ENCODE measurements at regions not wholly inside any gene's neighbourhood (a gene's known extent, or its start where the extent isn't known, plus 50 kb on each side); places are given as distances from the start of the nearest gene placed in this dataset.

GRCh38 chr3:41000471-41000870 is 198.8 kb upstream of the CTNNB1 start:
- Histone ChIP-seq H3K79me2 (ENCODE audit: insufficient read depth, low read length) (no peaks in the 10 kb centered on the region), H3K4me3 (ENCODE audit: low read depth in 1 of 2, low read length in 2 of 2) (no peak overlapping the region), H3K9me3 (ENCODE audit: insufficient read depth, low read length, severe bottlenecking) (no peaks in the 10 kb centered on the region), H3K27ac (ENCODE audit: low read length) (no peak overlapping the region), H3K4me1 (ENCODE audit: insufficient read depth, low read length) (no peaks in the 10 kb centered on the region), H4K20me1 (ENCODE audit: insufficient read depth, low read length) (0 out of 2 replicates have a peak, but pooled peaks cover 2% of the 10 kb centered on the region), H3K4me2 (ENCODE audit: insufficient read depth, low read length) (no peak overlapping the region), H3K9ac (ENCODE audit: low read depth, low read length) (no peak overlapping the region), H3K36me3 (ENCODE audit: insufficient read depth, low read length) (no peaks in the 10 kb centered on the region), H3K27me3 (ENCODE audit: insufficient read depth, low read length, poor library complexity) (peaks cover 3% of the 10 kb centered on the region), H2AFZ (ENCODE audit: low read depth, low read length) (no peak overlapping the region)
- DNase-seq (no peak), ATAC-seq (ENCODE audit: insufficient read depth, low read depth) (no peak)
- TF ChIP-seq EZH2 (IDR thresholded peaks at IDR 0.05; ENCODE audit: borderline replicate concordance, low read depth, low read length, severe bottlenecking) (no peak), CTCF (IDR thresholded peaks at IDR 0.05; ENCODE audit: borderline replicate concordance, extremely low read depth, low read length, poor library complexity, severe bottlenecking) (no peak)

- H3K27ac ChIP-seq (ENCODE audit: low read length) = no peak overlapping the region
- no peaks in the 10 kb centered on the region for H3K36me3 ChIP-seq (ENCODE audit: insufficient read depth, low read length)
- no peak overlapping the region for H3K9ac ChIP-seq (ENCODE audit: low read depth, low read length)
- no peak for ATAC-seq (ENCODE audit: insufficient read depth, low read depth)
- H3K27me3 ChIP-seq (ENCODE audit: insufficient read depth, low read length, poor library complexity) = no peaks in the 10 kb centered on the region
- no peaks in the 10 kb centered on the region for H3K4me1 ChIP-seq (ENCODE audit: insufficient read depth, low read length)
- no peak overlapping the region for H2AFZ ChIP-seq (ENCODE audit: low read depth, low read length)
- no peaks in the 10 kb centered on the region for H3K79me2 ChIP-seq (ENCODE audit: insufficient read depth, low read length)
- no peak overlapping the region for H3K4me2 ChIP-seq (ENCODE audit: insufficient read depth, low read length)
- no peaks in the 10 kb centered on the region for H3K9me3 ChIP-seq (ENCODE audit: insufficient read depth, low read length, severe bottlenecking)
- no peak for DNase-seq
- H4K20me1 ChIP-seq (ENCODE audit: insufficient read depth, low read length) = 0 out of 2 replicates have a peak, but pooled peaks cover 2% of the 10 kb centered on the region
- no peak overlapping the region for H3K4me3 ChIP-seq (ENCODE audit: low read depth in 1 of 2, low read length in 2 of 2)
- TF ChIP-seq CTCF (IDR thresholded peaks at IDR 0.05; ENCODE audit: borderline replicate concordance, extremely low read depth, low read length, poor library complexity, severe bottlenecking) = no peak
Observed at GRCh38 chr3:41001556-41001955, 197.7 kb upstream of the CTNNB1 start.

GRCh38 chr3:41002104-41002503 is 197.2 kb upstream of the CTNNB1 start:
- Histone ChIP-seq H3K36me3 (ENCODE audit: insufficient read depth, low read length) (no peaks in the 10 kb centered on the region), H3K4me3 (ENCODE audit: low read depth in 1 of 2, low read length in 2 of 2) (no peak overlapping the region), H2AFZ (ENCODE audit: low read depth, low read length) (no peak overlapping the region), H3K9ac (ENCODE audit: low read depth, low read length) (no peak overlapping the region), H3K4me2 (ENCODE audit: insufficient read depth, low read length) (no peak overlapping the region), H3K4me1 (ENCODE audit: insufficient read depth, low read length) (no peaks in the 10 kb centered on the region), H3K9me3 (ENCODE audit: insufficient read depth, low read length, severe bottlenecking) (no peaks in the 10 kb centered on the region), H3K79me2 (ENCODE audit: insufficient read depth, low read length) (no peaks in the 10 kb centered on the region), H4K20me1 (ENCODE audit: insufficient read depth, low read length) (0 out of 2 replicates have a peak, but pooled peaks cover 2% of the 10 kb centered on the region), H3K27ac (ENCODE audit: low read length) (no peak overlapping the region), H3K27me3 (ENCODE audit: insufficient read depth, low read length, poor library complexity) (no peaks in the 10 kb centered on the region)
- no peak for DNase-seq
- ATAC-seq (ENCODE audit: insufficient read depth, low read depth) = no peak
- TF ChIP-seq CTCF (IDR thresholded peaks at IDR 0.05; ENCODE audit: borderline replicate concordance, extremely low read depth, low read length, poor library complexity, severe bottlenecking) (no peak), EZH2 (IDR thresholded peaks at IDR 0.05; ENCODE audit: borderline replicate concordance, low read depth, low read length, severe bottlenecking) (no peak)

GRCh38 chr3:41007399-41007798 is 191.9 kb upstream of the CTNNB1 start:
- Histone ChIP-seq H3K4me2 (ENCODE audit: insufficient read depth, low read length) (no peak overlapping the region), H3K9me3 (ENCODE audit: insufficient read depth, low read length, severe bottlenecking) (peaks cover 5% of the 10 kb centered on the region), H3K9ac (ENCODE audit: low read depth, low read length) (no peak overlapping the region), H3K4me1 (ENCODE audit: insufficient read depth, low read length) (no peaks in the 10 kb centered on the region), H3K79me2 (ENCODE audit: insufficient read depth, low read length) (no peaks in the 10 kb centered on the region), H4K20me1 (ENCODE audit: insufficient read depth, low read length) (no peaks in the 10 kb centered on the region), H3K36me3 (ENCODE audit: insufficient read depth, low read length) (no peaks in the 10 kb centered on the region), H3K4me3 (ENCODE audit: low read depth in 1 of 2, low read length in 2 of 2) (no peak overlapping the region), H2AFZ (ENCODE audit: low read depth, low read length) (no peak overlapping the region), H3K27me3 (ENCODE audit: insufficient read depth, low read length, poor library complexity) (no peaks in the 10 kb centered on the region), H3K27ac (ENCODE audit: low read length) (no peak overlapping the region)
- DNase-seq (no peak), ATAC-seq (ENCODE audit: insufficient read depth, low read depth) (no peak)
- no peak for TF ChIP-seq CTCF (IDR thresholded peaks at IDR 0.05; ENCODE audit: borderline replicate concordance, extremely low read depth, low read length, poor library complexity, severe bottlenecking)
- no peak for TF ChIP-seq EZH2 (IDR thresholded peaks at IDR 0.05; ENCODE audit: borderline replicate concordance, low read depth, low read length, severe bottlenecking)

Data from DND-41 (cell line).